MM.1S (cell line): ENCODE measurements at regions not wholly inside any gene's neighbourhood (a gene's known extent, or its start where the extent isn't known, plus 50 kb on each side); places are given as distances from the start of the nearest gene placed in this dataset.

Source experiments
- DNase-seq: peaks from one replicate; pipeline ENCODE4 v3.0.0-alpha.2; 2015
- H2AFZ ChIP-seq: fragments of 300-600 bp; sonication (generic); 2 replicates; pipeline ENCODE4 v1.6.0; 2016; ENCODE audit warnings: antibody characterized with exemption, low read length
- H3F3A ChIP-seq: fragments of 300-600 bp; sonication (generic); 2 replicates; pipeline ENCODE4 v1.6.1; 2016; ENCODE audit warnings: mild to moderate bottlenecking, antibody characterized with exemption, low read length, moderate library complexity, mixed read lengths; ENCODE audit not compliant: insufficient read depth
- H3K27ac ChIP-seq: fragments of 300-600 bp; sonication (generic); 2 replicates; pipeline ENCODE4 v1.5.1; 2016; ENCODE audit warnings: mild to moderate bottlenecking, low read length
- H3K27me3 ChIP-seq: fragments of 300-600 bp; sonication (generic); replicated peaks from 2 replicates; pipeline ENCODE4 v1.6.0; 2016; ENCODE audit warnings: low read length; ENCODE audit not compliant: insufficient read depth
- H3K36me3 ChIP-seq: fragments of 300-600 bp; sonication (generic); replicated peaks from 2 replicates; pipeline ENCODE4 v1.6.1; 2016; ENCODE audit warnings: mild to moderate bottlenecking, low read length, mixed read lengths; ENCODE audit not compliant: insufficient read depth
- H3K4me1 ChIP-seq: fragments of 300-600 bp; sonication (generic); 2 replicates; pipeline ENCODE4 v1.6.1; 2016; ENCODE audit warnings: low read length, mixed read lengths
- H3K4me2 ChIP-seq: fragments of 300-600 bp; sonication (generic); 2 replicates; pipeline ENCODE4 v1.6.0; 2016; ENCODE audit warnings: low read depth, low read length
- H3K4me3 ChIP-seq: fragments of 300-600 bp; sonication (generic); 2 replicates; pipeline ENCODE4 v1.5.1; 2016; ENCODE audit warnings: low read length, mixed read lengths
- H3K79me2 ChIP-seq: fragments of 300-600 bp; sonication (generic); 2 replicates; pipeline ENCODE4 v1.6.1; 2016; ENCODE audit warnings: mixed run types, low read length, mixed read lengths
- H3K9ac ChIP-seq: fragments of 300-600 bp; sonication (generic); 2 replicates; pipeline ENCODE4 v1.6.1; 2016; ENCODE audit warnings: low read length, mixed read lengths
- H3K9me2 ChIP-seq: fragments of 300-600 bp; sonication (generic); replicated peaks from 2 replicates; pipeline ENCODE4 v1.6.1; 2016; ENCODE audit warnings: mild to moderate bottlenecking, low read length, mixed read lengths; ENCODE audit not compliant: insufficient read depth
- H3K9me3 ChIP-seq: fragments of 300-600 bp; sonication (generic); replicated peaks from 2 replicates; pipeline ENCODE4 v1.6.1; 2016; ENCODE audit warnings: mild to moderate bottlenecking, low read length, mixed read lengths; ENCODE audit not compliant: insufficient read depth
- H4K20me1 ChIP-seq: fragments of 300-600 bp; sonication (generic); 2 replicates; pipeline ENCODE4 v1.6.1; 2016; ENCODE audit warnings: mild to moderate bottlenecking, low read length, moderate library complexity, mixed read lengths; ENCODE audit not compliant: insufficient read depth
- CTCF ChIP-seq: fragments of 300-600 bp; sonication (generic); IDR thresholded peaks from 2 replicates; pipeline ENCODE4 v1.5.1; 2016; ENCODE audit warnings: antibody characterized with exemption, low read length, mixed read lengths
- EZH2 ChIP-seq: fragments of 300-600 bp; sonication (generic); optimal IDR thresholded peaks from 2 replicates; pipeline ENCODE3; 2017; ENCODE audit warnings: low read depth, mild to moderate bottlenecking, antibody characterized with exemption, low read length, mixed read lengths
- EZH2phosphoT487 ChIP-seq: fragments of 300-600 bp; sonication (generic); IDR thresholded peaks from 2 replicates; pipeline ENCODE4 v1.6.1; 2018; ENCODE audit warnings: antibody characterized with exemption, low read length

GRCh38 chr5:121251954-121252353 lies 599.7 kb upstream of the FTMT start:
- H4K20me1 ChIP-seq: no peaks in the 10 kb centered on the region
- no peaks in the 10 kb centered on the region for H3K36me3 ChIP-seq
- no peaks in the 10 kb centered on the region for H3K4me1 ChIP-seq
- no peak for DNase-seq
- H3K9me3 ChIP-seq: no peaks in the 10 kb centered on the region
- H3F3A ChIP-seq: no peaks in the 10 kb centered on the region
- H2AFZ ChIP-seq: no peak overlapping the region
- no peaks in the 10 kb centered on the region for H3K27me3 ChIP-seq
- H3K9me2 ChIP-seq: no peaks in the 10 kb centered on the region
- no peak for TF ChIP-seq EZH2
- no peaks in the 10 kb centered on the region for H3K79me2 ChIP-seq
- no peak overlapping the region for H3K4me2 ChIP-seq
- no peak overlapping the region for H3K4me3 ChIP-seq
- no peak overlapping the region for H3K27ac ChIP-seq
- no peak overlapping the region for H3K9ac ChIP-seq

- H2AFZ ChIP-seq: no peak overlapping the region
- H4K20me1 ChIP-seq: no peaks in the 10 kb centered on the region
- H3K27ac ChIP-seq: no peak overlapping the region
- no peaks in the 10 kb centered on the region for H3K79me2 ChIP-seq
- no peaks in the 10 kb centered on the region for H3F3A ChIP-seq
- H3K9me3 ChIP-seq: no peaks in the 10 kb centered on the region
- H3K27me3 ChIP-seq: no peaks in the 10 kb centered on the region
- H3K9ac ChIP-seq: no peak overlapping the region
- H3K4me1 ChIP-seq: no peaks in the 10 kb centered on the region
- no peaks in the 10 kb centered on the region for H3K36me3 ChIP-seq
- no peak overlapping the region for H3K4me2 ChIP-seq
- no peak for DNase-seq
- H3K4me3 ChIP-seq: no peak overlapping the region
- TF ChIP-seq EZH2phosphoT487: no peak
- TF ChIP-seq EZH2: no peak
- no peaks in the 10 kb centered on the region for H3K9me2 ChIP-seq
Observed at GRCh38 chr5:121257621-121258020, 594.1 kb upstream of the FTMT start.

- Histone ChIP-seq H3K9me2 (no peaks in the 10 kb centered on the region), H3K4me1 (no peaks in the 10 kb centered on the region), H3K9me3 (no peaks in the 10 kb centered on the region), H3K36me3 (no peaks in the 10 kb centered on the region), H3K27ac (no peak overlapping the region), H3K4me2 (no peak overlapping the region), H3F3A (no peaks in the 10 kb centered on the region), H4K20me1 (no peaks in the 10 kb centered on the region), H3K79me2 (no peaks in the 10 kb centered on the region), H3K27me3 (no peaks in the 10 kb centered on the region), H3K4me3 (no peak overlapping the region), H3K9ac (no peak overlapping the region), H2AFZ (no peak overlapping the region)
- DNase-seq: no peak
- TF ChIP-seq EZH2phosphoT487 (no peak), CTCF (no peak), EZH2 (no peak)
Observed at GRCh38 chr5:121263456-121263855, 588.2 kb upstream of the FTMT start.

GRCh38 chr5:121264605-121265004 lies 587.1 kb upstream of the FTMT start:
- H2AFZ ChIP-seq: no peak overlapping the region
- no peaks in the 10 kb centered on the region for H3K27me3 ChIP-seq
- H3K9me3 ChIP-seq: no peaks in the 10 kb centered on the region
- H3K79me2 ChIP-seq: no peaks in the 10 kb centered on the region
- no peak overlapping the region for H3K4me3 ChIP-seq
- no peaks in the 10 kb centered on the region for H3K4me1 ChIP-seq
- no peaks in the 10 kb centered on the region for H3K9me2 ChIP-seq
- H3K36me3 ChIP-seq: no peaks in the 10 kb centered on the region
- no peaks in the 10 kb centered on the region for H4K20me1 ChIP-seq
- no peak overlapping the region for H3K4me2 ChIP-seq
- H3K9ac ChIP-seq: no peak overlapping the region
- no peaks in the 10 kb centered on the region for H3F3A ChIP-seq
- no peak for DNase-seq
- TF ChIP-seq EZH2phosphoT487: no peak
- no peak for TF ChIP-seq EZH2
- no peak for TF ChIP-seq CTCF
- H3K27ac ChIP-seq: no peak overlapping the region
